GM23338 (cell line): ENCODE measurements at regions not wholly inside any gene's neighbourhood (a gene's known extent, or its start where the extent isn't known, plus 50 kb on each side); places are given as distances from the start of the nearest gene placed in this dataset.

Experiments
- ATAC-seq: fragments of 200-7000 bp; cut with Tn5 transposase; 3 replicates; pipeline ENCODE4 v1.9.1; 2020
- DNase-seq: peaks from one replicate; pipeline ENCODE4 v3.0.0-alpha.2; 2015; ENCODE audit warnings: low spot score
- H2AFZ ChIP-seq: fragments of 200-600 bp; sonication (generic); 2 replicates; pipeline ENCODE4 v1.8.0; 2016; ENCODE audit warnings: antibody characterized with exemption, mild to moderate bottlenecking, moderate library complexity
- H3F3A ChIP-seq: fragments of 200-600 bp; sonication (generic); replicated peaks from 2 replicates; pipeline ENCODE4 v1.8.0; 2017; ENCODE audit warnings: antibody characterized with exemption, mixed run types, low read depth
- H3K27ac ChIP-seq: fragments of 200-600 bp; sonication (generic); 2 replicates; pipeline ENCODE4 v1.6.1; 2016; ENCODE audit warnings: low read depth
- H3K27me3 ChIP-seq: fragments of 200-600 bp; sonication (generic); 2 replicates; pipeline ENCODE4 v1.8.0; 2016; ENCODE audit warnings: mild to moderate bottlenecking, mixed run types, moderate library complexity; ENCODE audit not compliant: insufficient read depth
- H3K36me3 ChIP-seq: fragments of 200-600 bp; sonication (generic); 2 replicates; pipeline ENCODE4 v1.8.0; 2016; ENCODE audit warnings: mild to moderate bottlenecking; ENCODE audit not compliant: insufficient read depth
- H3K4me1 ChIP-seq: fragments of 200-600 bp; sonication (generic); 2 replicates; pipeline ENCODE4 v1.8.0; 2016; ENCODE audit warnings: mild to moderate bottlenecking, moderate library complexity; ENCODE audit not compliant: insufficient read depth
- H3K4me2 ChIP-seq: fragments of 200-600 bp; sonication (generic); 2 replicates; pipeline ENCODE4 v1.7.1; 2017; ENCODE audit warnings: mixed run types
- H3K4me3 ChIP-seq: fragments of 200-600 bp; sonication (generic); 2 replicates; pipeline ENCODE4 v1.6.1; 2016; ENCODE audit warnings: mixed run types
- H3K79me2 ChIP-seq: fragments of 200-600 bp; sonication (generic); replicated peaks from 2 replicates; pipeline ENCODE4 v1.8.0; 2017; ENCODE audit warnings: mild to moderate bottlenecking; ENCODE audit not compliant: insufficient read depth
- H3K9me2 ChIP-seq: fragments of 200-600 bp; sonication (generic); 2 replicates; pipeline ENCODE4 v1.8.0; 2017; ENCODE audit not compliant: insufficient read depth
- H4K20me1 ChIP-seq: fragments of 200-600 bp; sonication (generic); replicated peaks from 2 replicates; pipeline ENCODE4 v1.8.0; 2017; ENCODE audit warnings: mild to moderate bottlenecking; ENCODE audit not compliant: insufficient read depth
- H3K27ac Mint-ChIP-seq: 2 replicates; pipeline ENCODE4 v1.8.0; 2020; ENCODE audit warnings: inconsistent platforms, mild to moderate bottlenecking, moderate library complexity, mixed read lengths
- H3K27me3 Mint-ChIP-seq: 3 replicates; pipeline ENCODE4 v1.8.0; 2022; ENCODE audit warnings: low read depth, mild to moderate bottlenecking, moderate library complexity, mixed read lengths, inconsistent platforms; ENCODE audit not compliant: insufficient read depth, poor library complexity
- H3K36me3 Mint-ChIP-seq: 3 replicates; pipeline ENCODE4 v1.8.0; 2021; ENCODE audit warnings: low read depth, mild to moderate bottlenecking, inconsistent platforms, moderate library complexity, mixed read lengths
- H3K4me1 Mint-ChIP-seq: 3 replicates; pipeline ENCODE4 v1.8.0; 2020; ENCODE audit warnings: mild to moderate bottlenecking, inconsistent platforms, mixed read lengths
- H3K4me3 Mint-ChIP-seq: 3 replicates; pipeline ENCODE4 v1.8.0; 2021; ENCODE audit warnings: moderate library complexity, mild to moderate bottlenecking, inconsistent platforms, mixed read lengths
- H3K9me3 Mint-ChIP-seq: 3 replicates; pipeline ENCODE4 v1.8.0; 2020; ENCODE audit warnings: moderate library complexity, mild to moderate bottlenecking, inconsistent platforms, mixed read lengths
- CREB1 ChIP-seq: fragments of 250-450 bp; sonication (Bioruptor Pico); IDR thresholded peaks from 2 replicates; pipeline ENCODE4 v1.5.0; 2020; ENCODE audit warnings: low read depth, mild to moderate bottlenecking, moderate library complexity
- CTCF ChIP-seq, 2 experiments: fragments of 200-600 bp in 1 of 2; sonication (generic) in 1 of 2; conservative IDR thresholded peaks; 2 replicates each; pipeline versions ENCODE4 v1.5.1 to v1.6.1; 2016 to 2017; ENCODE audit warnings: antibody characterized with exemption in 2 of 2, low read depth in 2 of 2, mild to moderate bottlenecking in 2 of 2, moderate library complexity in 1 of 2
- ETS1 ChIP-seq: IDR thresholded peaks from 2 replicates; pipeline ENCODE4 v1.6.1; 2016; ENCODE audit warnings: antibody characterized with exemption
- EZH2 ChIP-seq: fragments of 200-600 bp; sonication (generic); IDR thresholded peaks from one replicate; pipeline ENCODE4 v1.8.0; 2017; ENCODE audit warnings: antibody characterized with exemption, mild to moderate bottlenecking, low read depth; ENCODE audit not compliant: unreplicated experiment
- EZH2phosphoT487 ChIP-seq: fragments of 200-600 bp; sonication (generic); IDR thresholded peaks from one replicate; pipeline ENCODE4 v1.8.1; 2018; ENCODE audit warnings: antibody characterized with exemption; ENCODE audit not compliant: unreplicated experiment
- JUNB ChIP-seq: IDR thresholded peaks from one replicate; pipeline ENCODE4 v1.6.1; 2016; ENCODE audit warnings: antibody characterized with exemption; ENCODE audit not compliant: unreplicated experiment
- NANOG ChIP-seq: IDR thresholded peaks from 2 replicates; pipeline ENCODE4 v1.6.1; 2016; ENCODE audit warnings: antibody characterized with exemption, borderline replicate concordance
- POLR2AphosphoS5 ChIP-seq: IDR thresholded peaks from 2 replicates; pipeline ENCODE4 v1.6.1; 2016; ENCODE audit warnings: antibody characterized with exemption, low read depth
- REST ChIP-seq: IDR thresholded peaks from one replicate; pipeline ENCODE4 v1.6.1; 2018; ENCODE audit warnings: antibody characterized with exemption; ENCODE audit not compliant: unreplicated experiment
- STAT1 ChIP-seq: IDR thresholded peaks from one replicate; pipeline ENCODE4 v1.6.1; 2016; ENCODE audit warnings: antibody characterized with exemption; ENCODE audit not compliant: unreplicated experiment
- ZNF114 ChIP-seq: fragments of 250-450 bp; sonication (Bioruptor Pico); IDR thresholded peaks from 2 replicates; pipeline ENCODE4 v1.5.0; 2020; ENCODE audit warnings: mild to moderate bottlenecking, moderate library complexity
- ZNF331 ChIP-seq: fragments of 250-450 bp; sonication (Bioruptor Pico); IDR thresholded peaks from 2 replicates; pipeline ENCODE4 v1.5.0; 2020; ENCODE audit warnings: low read depth, mild to moderate bottlenecking, moderate library complexity

- Histone ChIP-seq H3K36me3 (no peaks in the 10 kb centered on the region), H3K4me2 (no peak overlapping the region), H3K4me1 (no peaks in the 10 kb centered on the region), H3K27ac (no peak overlapping the region), H3K27me3 (no peaks in the 10 kb centered on the region), H3K79me2 (no peaks in the 10 kb centered on the region), H3K9me2 (no peaks in the 10 kb centered on the region; the same call in 1 of the 2 replicates), H3K4me3 (no peak overlapping the region), H3F3A (no peaks in the 10 kb centered on the region), H4K20me1 (no peaks in the 10 kb centered on the region), H2AFZ (peak overlapping the region; percentile 50; the same call in 1 of the 2 replicates)
- ATAC-seq: no peak
- Mint-ChIP-seq H3K27ac (no peak overlapping the region), H3K27me3 (no peaks in the 10 kb centered on the region), H3K4me3 (no peak overlapping the region), H3K4me1 (peaks cover 8% of the 10 kb centered on the region; the same call in 2 of the 3 replicates), H3K9me3 (no peaks in the 10 kb centered on the region), H3K36me3 (no peaks in the 10 kb centered on the region)
- TF ChIP-seq POLR2AphosphoS5: no peak
- no peak for TF ChIP-seq CREB1 (CRISPR knock-in tag)
- no peak for TF ChIP-seq EZH2
- no peak for TF ChIP-seq NANOG
- TF ChIP-seq ZNF114: no peak
- DNase-seq: no peak
Observed at GRCh38 chr12:25725931-25726330, 172.8 kb upstream of the LMNTD1 start.

- H2AFZ ChIP-seq: no peak overlapping the region
- Mint-ChIP-seq H3K4me3 (no peak overlapping the region), H3K36me3 (no peaks in the 10 kb centered on the region), H3K9me3 (no peaks in the 10 kb centered on the region), H3K27me3 (no peaks in the 10 kb centered on the region), H3K4me1 (peaks cover 8% of the 10 kb centered on the region; the same call in 2 of the 3 replicates), H3K27ac (no peak overlapping the region)
- no peak overlapping the region for H3K4me3 ChIP-seq
- H3K4me2 ChIP-seq: no peak overlapping the region
- no peak for ATAC-seq
- H3K9me2 ChIP-seq: no peaks in the 10 kb centered on the region
- no peaks in the 10 kb centered on the region for H3K79me2 ChIP-seq
- H3K36me3 ChIP-seq: no peaks in the 10 kb centered on the region
- H3F3A ChIP-seq: no peaks in the 10 kb centered on the region
- no peak for DNase-seq
- no peaks in the 10 kb centered on the region for H4K20me1 ChIP-seq
- H3K27me3 ChIP-seq: no peaks in the 10 kb centered on the region
- TF ChIP-seq CTCF (conservative IDR thresholded peaks at IDR 0.05; ENCODE audit: low read depth in 2 of 2) (no peak), REST (no peak), EZH2 (no peak), POLR2AphosphoS5 (no peak), NANOG (no peak), STAT1 (no peak), JUNB (no peak), EZH2phosphoT487 (no peak), CREB1 (CRISPR knock-in tag) (no peak), ZNF114 (no peak), ZNF331 (CRISPR knock-in tag) (no peak), ETS1 (no peak)
- H3K27ac ChIP-seq: no peak overlapping the region
- H3K4me1 ChIP-seq: no peaks in the 10 kb centered on the region
Observed at GRCh38 chr12:25728056-25728595, 175.0 kb upstream of the LMNTD1 start.
